PC-9 (cell line): ENCODE measurements at regions not wholly inside any gene's neighbourhood (a gene's known extent, or its start where the extent isn't known, plus 50 kb on each side); places are given as distances from the start of the nearest gene placed in this dataset.

ENCODE experiments used
- CTCF ChIP-seq: fragments of 200-600 bp; sonication (generic); conservative IDR thresholded peaks from 2 replicates; pipeline ENCODE4 v1.6.1; 2017; ENCODE audit warnings: mixed run types, antibody characterized with exemption, mild to moderate bottlenecking, moderate library complexity
- EZH2 ChIP-seq: fragments of 200-600 bp; sonication (generic); IDR thresholded peaks from 2 replicates; pipeline ENCODE4 v1.8.0; 2017; ENCODE audit warnings: antibody characterized with exemption, low read depth

- TF ChIP-seq CTCF, result no peak
- no peak for TF ChIP-seq EZH2
Observed at GRCh38 chr14:82238649-82239048, 705.0 kb upstream of the SEL1L start.
